ENCODE measurements at regions not wholly inside any gene's neighbourhood (a gene's known extent, or its start where the extent isn't known, plus 50 kb on each side); places are given as distances from the start of the nearest gene placed in this dataset.

GRCh38 chr6:80437801-80438200 is 331.3 kb downstream of the BCKDHB start:
- TF ChIP-seq POLR2AphosphoS5 (IDR thresholded peaks at IDR 0.05) (no peak), CTCF (IDR thresholded peaks at IDR 0.05) (no peak), POLR2A (IDR thresholded peaks at IDR 0.05) (no peak), EP300 (IDR thresholded peaks at IDR 0.05) (no peak)

Data from stomach (tissue), 4 donors.